GM18517 (cell line): ENCODE measurements at regions not wholly inside any gene's neighbourhood (a gene's known extent, or its start where the extent isn't known, plus 50 kb on each side); places are given as distances from the start of the nearest gene placed in this dataset.
"Not testable (repeated sequence)": the region's sequence is repeated elsewhere in the genome, so short reads cannot be mapped to it uniquely, and the experiment has no call there.

Experiments used
- ATAC-seq: cut with Tn5 transposase; IDR thresholded peaks from one replicate; pipeline ENCODE4 v1.9.1; 2021; ENCODE audit warnings: mild to moderate bottlenecking, moderate library complexity; ENCODE audit not compliant: unreplicated experiment

- not testable (repeated sequence) for ATAC-seq
These were observed 2693.1 kb upstream of the TPTE start for GRCh38 chr21:7828260-7828659.

- ATAC-seq, result not testable (repeated sequence)
These were observed 2692.0 kb upstream of the TPTE start for GRCh38 chr21:7829411-7829810.

- not testable (repeated sequence) for ATAC-seq
These were observed 2684.1 kb upstream of the TPTE start for GRCh38 chr21:7837315-7837714.

- not testable (repeated sequence) for ATAC-seq
These were observed 2668.0 kb upstream of the TPTE start for GRCh38 chr21:7853426-7853825.

GRCh38 chr21:7853836-7854235, 2667.5 kb upstream of the TPTE start:
- not testable (repeated sequence) for ATAC-seq
